Endodermal cell (in vitro differentiated cells): ENCODE measurements at regions not wholly inside any gene's neighbourhood (a gene's known extent, or its start where the extent isn't known, plus 50 kb on each side); places are given as distances from the start of the nearest gene placed in this dataset.

Experiments
- DNase-seq: peaks from one replicate; pipeline ENCODE4 v3.0.0-alpha.2; 2017
- H3K27ac ChIP-seq: 2 replicates; pipeline ENCODE4 v1.5.1; 2013; ENCODE audit warnings: mild to moderate bottlenecking, low read depth, low read length, moderate library complexity
- H3K27me3 ChIP-seq: 2 replicates; pipeline ENCODE4 v1.6.1; 2013; ENCODE audit warnings: mild to moderate bottlenecking, low read length, moderate library complexity; ENCODE audit not compliant: insufficient read depth, control insufficient read depth, poor library complexity, severe bottlenecking
- H3K36me3 ChIP-seq: 2 replicates; pipeline ENCODE4 v1.7.0; 2013; ENCODE audit warnings: mild to moderate bottlenecking, low read length, moderate library complexity; ENCODE audit not compliant: control insufficient read depth, insufficient read depth
- H3K4me1 ChIP-seq: one replicate; pipeline ENCODE4 v1.7.0; 2013; ENCODE audit warnings: low read length; ENCODE audit not compliant: control insufficient read depth, insufficient read depth
- H3K4me3 ChIP-seq: 2 replicates; pipeline ENCODE4 v1.5.1; 2013; ENCODE audit warnings: mild to moderate bottlenecking, low read length, moderate library complexity
- H3K9ac ChIP-seq: 2 replicates; pipeline ENCODE4 v1.6.1; 2013; ENCODE audit warnings: mild to moderate bottlenecking, low read length, moderate library complexity; ENCODE audit not compliant: poor library complexity, severe bottlenecking; ENCODE audit errors: extremely low read depth
- H3K9me3 ChIP-seq: 2 replicates; pipeline ENCODE4 v1.6.1; 2013; ENCODE audit warnings: mild to moderate bottlenecking, low read length, moderate library complexity; ENCODE audit not compliant: control insufficient read depth
- H3K27ac Mint-ChIP-seq: 2 replicates; pipeline ENCODE4 v1.8.0; 2020; ENCODE audit warnings: mixed read lengths
- H3K27me3 Mint-ChIP-seq: 2 replicates; pipeline ENCODE4 v1.8.0; 2021; ENCODE audit warnings: mild to moderate bottlenecking, mixed read lengths; ENCODE audit not compliant: insufficient read depth
- H3K36me3 Mint-ChIP-seq: 2 replicates; pipeline ENCODE4 v1.8.0; 2020; ENCODE audit warnings: low read depth, mixed read lengths
- H3K4me1 Mint-ChIP-seq: 2 replicates; pipeline ENCODE4 v1.8.0; 2020; ENCODE audit warnings: mixed read lengths
- H3K4me3 Mint-ChIP-seq: 2 replicates; pipeline ENCODE4 v1.8.0; 2020; ENCODE audit warnings: mild to moderate bottlenecking, moderate library complexity, mixed read lengths
- H3K9me3 Mint-ChIP-seq: 2 replicates; pipeline ENCODE4 v1.8.0; 2020; ENCODE audit warnings: mild to moderate bottlenecking, mixed read lengths
- CTCF ChIP-seq: fragments of 200-600 bp; sonication (generic); conservative IDR thresholded peaks from 2 replicates; pipeline ENCODE4 v1.5.0; 2021; ENCODE audit warnings: antibody characterized with exemption, mild to moderate bottlenecking
- WGBS, 2 experiments: methylation state at CpG; one replicate each; pipeline versions ENCODE4 v1.1.5 to v1.1.7; 2013; ENCODE audit warnings: missing lambda C conversion rate in 2 of 2, mixed read lengths in 1 of 2; ENCODE audit not compliant: insufficient coverage in 1 of 2, insufficient read length in 1 of 2; 5-methylcytosine and 5-hydroxymethylcytosine counted together

- Mint-ChIP-seq H3K9me3 (no peaks in the 10 kb centered on the region), H3K36me3 (no peaks in the 10 kb centered on the region), H3K4me1 (no peaks in the 10 kb centered on the region), H3K27ac (no peak overlapping the region), H3K27me3 (no peaks in the 10 kb centered on the region), H3K4me3 (no peak overlapping the region)
- Histone ChIP-seq H3K36me3 (no peaks in the 10 kb centered on the region), H3K4me1 (no peaks in the 10 kb centered on the region), H3K9me3 (no peaks in the 10 kb centered on the region), H3K27me3 (no peaks in the 10 kb centered on the region), H3K4me3 (no peak overlapping the region), H3K9ac (no peak overlapping the region), H3K27ac (no peak overlapping the region)
- no peak for DNase-seq
- TF ChIP-seq CTCF, result no peak
- 74 to 87% methylated on average over 2 to 4 of the region's 5 CpGs for WGBS, 2 experiments
Observed at GRCh38 chr5:21185536-21185935, 1197.5 kb upstream of the CDH18 start.

- Mint-ChIP-seq H3K4me1 (no peaks in the 10 kb centered on the region), H3K27me3 (no peaks in the 10 kb centered on the region), H3K4me3 (no peak overlapping the region), H3K36me3 (no peaks in the 10 kb centered on the region), H3K27ac (no peak overlapping the region), H3K9me3 (no peaks in the 10 kb centered on the region)
- DNase-seq, result no peak
- Histone ChIP-seq H3K27ac (no peak overlapping the region), H3K4me3 (no peak overlapping the region), H3K36me3 (no peaks in the 10 kb centered on the region), H3K27me3 (no peaks in the 10 kb centered on the region), H3K9ac (no peak overlapping the region), H3K4me1 (no peaks in the 10 kb centered on the region), H3K9me3 (no peaks in the 10 kb centered on the region)
- no peak for TF ChIP-seq CTCF
- 98% methylated on average over 4 of the region's 4 CpGs; no CpG with 5 or more reads in 1 of the 2 experiments for WGBS, 2 experiments
Observed at GRCh38 chr5:21184581-21184980, 1196.6 kb upstream of the CDH18 start.

- no peaks in the 10 kb centered on the region for H3K36me3 Mint-ChIP-seq
- H3K4me3 Mint-ChIP-seq, result no peak overlapping the region
- no peak for DNase-seq
- H3K9ac ChIP-seq, result no peak overlapping the region
- no peaks in the 10 kb centered on the region for H3K4me1 ChIP-seq
- H3K9me3 ChIP-seq, result no peaks in the 10 kb centered on the region
- no peaks in the 10 kb centered on the region for H3K9me3 Mint-ChIP-seq
- TF ChIP-seq CTCF, result no peak
- H3K27me3 ChIP-seq, result no peaks in the 10 kb centered on the region
- WGBS, 2 experiments, result 86 to 100% methylated on average over 1 to 3 of the region's 3 CpGs
- H3K4me1 Mint-ChIP-seq, result no peaks in the 10 kb centered on the region
- no peaks in the 10 kb centered on the region for H3K36me3 ChIP-seq
- H3K4me3 ChIP-seq, result no peak overlapping the region
- no peak overlapping the region for H3K27ac Mint-ChIP-seq
- H3K27ac ChIP-seq, result no peak overlapping the region
- H3K27me3 Mint-ChIP-seq, result no peaks in the 10 kb centered on the region
Observed at GRCh38 chr5:21181609-21182125, 1193.7 kb upstream of the CDH18 start.
